ENCODE measurements at regions not wholly inside any gene's neighbourhood (a gene's known extent, or its start where the extent isn't known, plus 50 kb on each side); places are given as distances from the start of the nearest gene placed in this dataset.

GRCh38 chr3:80535286-80535685 is 767.5 kb upstream of the ROBO1 start:
- ATAC-seq: no peak
- Mint-ChIP-seq H3K4me1 (no peaks in the 10 kb centered on the region), H3K27me3 (no peaks in the 10 kb centered on the region), H3K4me3 (no peak overlapping the region), H3K27ac (no peak overlapping the region), H3K36me3 (no peaks in the 10 kb centered on the region), H3K9me3 (no peaks in the 10 kb centered on the region)

- Mint-ChIP-seq H3K36me3 (no peaks in the 10 kb centered on the region), H3K4me3 (no peak overlapping the region), H3K9me3 (peaks cover 1% of the 10 kb centered on the region), H3K27ac (no peak overlapping the region), H3K27me3 (no peaks in the 10 kb centered on the region), H3K4me1 (no peaks in the 10 kb centered on the region)
- ATAC-seq: no peak
These were observed 765.8 kb upstream of the ROBO1 start for GRCh38 chr3:80533553-80533952.

GRCh38 chr3:80526153-80526552 is 758.4 kb upstream of the ROBO1 start:
- Mint-ChIP-seq H3K27me3 (no peaks in the 10 kb centered on the region), H3K4me1 (no peaks in the 10 kb centered on the region), H3K36me3 (no peaks in the 10 kb centered on the region), H3K4me3 (no peak overlapping the region), H3K9me3 (peaks cover 4% of the 10 kb centered on the region), H3K27ac (no peak overlapping the region)
- no peak for ATAC-seq

GRCh38 chr3:80521081-80521480 is 753.3 kb upstream of the ROBO1 start:
- H3K36me3 Mint-ChIP-seq: no peaks in the 10 kb centered on the region
- H3K27ac Mint-ChIP-seq: no peak overlapping the region
- H3K4me1 Mint-ChIP-seq: no peaks in the 10 kb centered on the region
- ATAC-seq: no peak
- H3K27me3 Mint-ChIP-seq: no peaks in the 10 kb centered on the region
- peaks cover 3% of the 10 kb centered on the region for H3K9me3 Mint-ChIP-seq
- H3K4me3 Mint-ChIP-seq: no peak overlapping the region

- no peak overlapping the region for H3K27ac Mint-ChIP-seq
- H3K9me3 Mint-ChIP-seq: peaks cover 6% of the 10 kb centered on the region
- no peaks in the 10 kb centered on the region for H3K36me3 Mint-ChIP-seq
- no peak overlapping the region for H3K4me3 Mint-ChIP-seq
- no peak for ATAC-seq
- no peaks in the 10 kb centered on the region for H3K4me1 Mint-ChIP-seq
- H3K27me3 Mint-ChIP-seq: no peaks in the 10 kb centered on the region
These were observed 751.6 kb upstream of the ROBO1 start for GRCh38 chr3:80519436-80519835.

GRCh38 chr3:80496452-80496851 is 728.7 kb upstream of the ROBO1 start:
- ATAC-seq: no peak
- Mint-ChIP-seq H3K36me3 (no peaks in the 10 kb centered on the region), H3K27me3 (no peaks in the 10 kb centered on the region), H3K9me3 (no peaks in the 10 kb centered on the region), H3K27ac (no peak overlapping the region), H3K4me1 (no peaks in the 10 kb centered on the region), H3K4me3 (no peak overlapping the region)

- Mint-ChIP-seq H3K4me1 (no peaks in the 10 kb centered on the region), H3K4me3 (no peak overlapping the region), H3K9me3 (no peaks in the 10 kb centered on the region), H3K27me3 (no peaks in the 10 kb centered on the region), H3K27ac (no peak overlapping the region), H3K36me3 (no peaks in the 10 kb centered on the region)
- ATAC-seq: no peak
These were observed 724.4 kb upstream of the ROBO1 start for GRCh38 chr3:80492162-80492561.

- no peaks in the 10 kb centered on the region for H3K27me3 Mint-ChIP-seq
- no peak overlapping the region for H3K27ac Mint-ChIP-seq
- H3K4me1 Mint-ChIP-seq: no peaks in the 10 kb centered on the region
- no peaks in the 10 kb centered on the region for H3K36me3 Mint-ChIP-seq
- H3K4me3 Mint-ChIP-seq: no peak overlapping the region
- peaks cover 5% of the 10 kb centered on the region for H3K9me3 Mint-ChIP-seq
- no peak for ATAC-seq
These were observed 705.2 kb upstream of the ROBO1 start for GRCh38 chr3:80472961-80473360.

- ATAC-seq: no peak
- Mint-ChIP-seq H3K4me1 (no peaks in the 10 kb centered on the region), H3K4me3 (no peak overlapping the region), H3K9me3 (peaks cover 5% of the 10 kb centered on the region), H3K36me3 (no peaks in the 10 kb centered on the region), H3K27me3 (no peaks in the 10 kb centered on the region), H3K27ac (no peak overlapping the region)
These were observed 704.7 kb upstream of the ROBO1 start for GRCh38 chr3:80472459-80472858.

GRCh38 chr3:80470433-80470832 is 702.6 kb upstream of the ROBO1 start:
- Mint-ChIP-seq H3K36me3 (no peaks in the 10 kb centered on the region), H3K9me3 (peaks cover 8% of the 10 kb centered on the region), H3K4me3 (no peak overlapping the region), H3K27me3 (no peaks in the 10 kb centered on the region), H3K4me1 (no peaks in the 10 kb centered on the region), H3K27ac (no peak overlapping the region)
- no peak for ATAC-seq

- H3K27me3 Mint-ChIP-seq: no peaks in the 10 kb centered on the region
- no peak overlapping the region for H3K4me3 Mint-ChIP-seq
- H3K4me1 Mint-ChIP-seq: no peaks in the 10 kb centered on the region
- no peak overlapping the region for H3K27ac Mint-ChIP-seq
- no peaks in the 10 kb centered on the region for H3K36me3 Mint-ChIP-seq
- peaks cover 7% of the 10 kb centered on the region for H3K9me3 Mint-ChIP-seq
- ATAC-seq: no peak
These were observed 697.9 kb upstream of the ROBO1 start for GRCh38 chr3:80465746-80466145.

- no peak for ATAC-seq
- Mint-ChIP-seq H3K4me1 (no peaks in the 10 kb centered on the region), H3K9me3 (no peaks in the 10 kb centered on the region), H3K4me3 (no peak overlapping the region), H3K36me3 (no peaks in the 10 kb centered on the region), H3K27me3 (no peaks in the 10 kb centered on the region), H3K27ac (no peak overlapping the region)
These were observed 683.6 kb upstream of the ROBO1 start for GRCh38 chr3:80451393-80451792.

- no peaks in the 10 kb centered on the region for H3K4me1 Mint-ChIP-seq
- no peak overlapping the region for H3K4me3 Mint-ChIP-seq
- no peaks in the 10 kb centered on the region for H3K36me3 Mint-ChIP-seq
- no peaks in the 10 kb centered on the region for H3K27me3 Mint-ChIP-seq
- H3K27ac Mint-ChIP-seq: no peak overlapping the region
- no peak for ATAC-seq
- no peaks in the 10 kb centered on the region for H3K9me3 Mint-ChIP-seq
These were observed 677.8 kb upstream of the ROBO1 start for GRCh38 chr3:80445641-80446040.

GRCh38 chr3:80445053-80445452 is 677.3 kb upstream of the ROBO1 start:
- H3K36me3 Mint-ChIP-seq: no peaks in the 10 kb centered on the region
- no peaks in the 10 kb centered on the region for H3K27me3 Mint-ChIP-seq
- no peak overlapping the region for H3K27ac Mint-ChIP-seq
- no peaks in the 10 kb centered on the region for H3K4me1 Mint-ChIP-seq
- ATAC-seq: no peak
- no peak overlapping the region for H3K4me3 Mint-ChIP-seq
- H3K9me3 Mint-ChIP-seq: no peaks in the 10 kb centered on the region

GRCh38 chr3:80439490-80439889 is 671.7 kb upstream of the ROBO1 start:
- H3K9me3 Mint-ChIP-seq: no peaks in the 10 kb centered on the region
- no peak for ATAC-seq
- H3K4me3 Mint-ChIP-seq: no peak overlapping the region
- H3K4me1 Mint-ChIP-seq: no peaks in the 10 kb centered on the region
- no peak overlapping the region for H3K27ac Mint-ChIP-seq
- H3K36me3 Mint-ChIP-seq: no peaks in the 10 kb centered on the region
- no peaks in the 10 kb centered on the region for H3K27me3 Mint-ChIP-seq

GRCh38 chr3:80434366-80434765 is 666.6 kb upstream of the ROBO1 start:
- no peaks in the 10 kb centered on the region for H3K36me3 Mint-ChIP-seq
- no peaks in the 10 kb centered on the region for H3K27me3 Mint-ChIP-seq
- H3K4me1 Mint-ChIP-seq: no peaks in the 10 kb centered on the region
- ATAC-seq: no peak
- no peak overlapping the region for H3K27ac Mint-ChIP-seq
- no peak overlapping the region for H3K4me3 Mint-ChIP-seq
- no peaks in the 10 kb centered on the region for H3K9me3 Mint-ChIP-seq

GRCh38 chr3:80424951-80425350 is 657.2 kb upstream of the ROBO1 start:
- ATAC-seq: no peak
- H3K27me3 Mint-ChIP-seq: no peaks in the 10 kb centered on the region
- no peak overlapping the region for H3K4me3 Mint-ChIP-seq
- H3K4me1 Mint-ChIP-seq: no peaks in the 10 kb centered on the region
- no peaks in the 10 kb centered on the region for H3K36me3 Mint-ChIP-seq
- H3K9me3 Mint-ChIP-seq: peaks cover 5% of the 10 kb centered on the region
- H3K27ac Mint-ChIP-seq: no peak overlapping the region

All from stimulated activated memory B cell treated with anti-CD40 and anti-IgM and Interleukin-4, amounts not matched to agents 10 μg/mL and 1 μg/mL and 100 μg/mL, for 72 hours (primary cell).